Gastroesophageal sphincter (tissue), 4 donors: ENCODE measurements at regions not wholly inside any gene's neighbourhood (a gene's known extent, or its start where the extent isn't known, plus 50 kb on each side); places are given as distances from the start of the nearest gene placed in this dataset.

ENCODE experiments used
- ATAC-seq: fragments of 150-250 bp; one replicate; pipeline ENCODE4 v1.9.1; 2016; ENCODE audit warnings: mild to moderate bottlenecking, moderate library complexity
- H3K27ac ChIP-seq, 4 donors: fragments of 200-600 bp; sonication (generic) in 3 of 4; 1 replicate in 3 of 4; 2 replicates in 1 of 4; pipeline ENCODE4 v1.5.1; 2016 to 2019
- H3K27me3 ChIP-seq: fragments of 200-600 bp; sonication (generic); one replicate; pipeline ENCODE4 v1.5.1; 2019
- H3K36me3 ChIP-seq, 2 donors: fragments of 200-600 bp; sonication (generic); one replicate each; pipeline ENCODE4 v1.5.1; 2019; ENCODE audit warnings: control low read depth in 1 of 2
- H3K4me1 ChIP-seq, 3 donors: fragments of 200-600 bp; sonication (generic); 1 replicate in 2 of 3; 2 replicates in 1 of 3; pipeline ENCODE4 v1.5.1; 2016 to 2019; ENCODE audit warnings: control low read depth in 2 of 3
- H3K4me3 ChIP-seq, 2 donors: fragments of 200-600 bp; sonication (generic); one replicate each; pipeline ENCODE4 v1.5.1; 2019; ENCODE audit warnings: mild to moderate bottlenecking in 1 of 2, moderate library complexity in 1 of 2
- H3K9me3 ChIP-seq, 3 donors: fragments of 200-600 bp; sonication (generic); one replicate each; pipeline ENCODE4 v1.5.1; 2017 to 2019; ENCODE audit warnings: control low read depth in 2 of 3
- EP300 ChIP-seq: sonication (generic); formaldehyde crosslinking; IDR thresholded peaks from one replicate; pipeline ENCODE4 v1.6.1; 2017; ENCODE audit warnings: antibody characterized with exemption, mild to moderate bottlenecking
- POLR2A ChIP-seq, 2 donors: fragments of 450-650 bp; IDR thresholded peaks; one replicate each; pipeline ENCODE4 v1.6.1; 2017; ENCODE audit warnings: antibody characterized with exemption in 2 of 2, mild to moderate bottlenecking in 2 of 2, moderate library complexity in 1 of 2
- POLR2AphosphoS5 ChIP-seq: sonication (generic); formaldehyde crosslinking; IDR thresholded peaks from one replicate; pipeline ENCODE4 v1.6.1; 2017; ENCODE audit warnings: antibody characterized with exemption
- WGBS, 2 donors: methylation state at CpG; one replicate each; pipeline ENCODE4 v1.1.5; 2018; ENCODE audit warnings: low coverage in 1 of 2; 5-methylcytosine and 5-hydroxymethylcytosine counted together
- TF ChIP-seq, protein P1 (sequence below), 4 experiments: fragments of 200-600 bp in 2 of 4; fragments of 450-650 bp in 2 of 4; sonication (generic) in 1 of 4; IDR thresholded peaks; one replicate each; pipeline ENCODE4 v1.5.1; 2017 to 2019; ENCODE audit warnings: antibody characterized with exemption in 4 of 4, mild to moderate bottlenecking in 2 of 4, moderate library complexity in 2 of 4

GRCh38 chr16:56063111-56063510, 128.2 kb upstream of the GNAO1 start:
- H3K4me3 ChIP-seq = no peak overlapping the region
- no peaks in the 10 kb centered on the region for H3K9me3 ChIP-seq
- H3K27ac ChIP-seq = no peak overlapping the region
- TF ChIP-seq EP300 = no peak
- TF ChIP-seq, protein P1, sequence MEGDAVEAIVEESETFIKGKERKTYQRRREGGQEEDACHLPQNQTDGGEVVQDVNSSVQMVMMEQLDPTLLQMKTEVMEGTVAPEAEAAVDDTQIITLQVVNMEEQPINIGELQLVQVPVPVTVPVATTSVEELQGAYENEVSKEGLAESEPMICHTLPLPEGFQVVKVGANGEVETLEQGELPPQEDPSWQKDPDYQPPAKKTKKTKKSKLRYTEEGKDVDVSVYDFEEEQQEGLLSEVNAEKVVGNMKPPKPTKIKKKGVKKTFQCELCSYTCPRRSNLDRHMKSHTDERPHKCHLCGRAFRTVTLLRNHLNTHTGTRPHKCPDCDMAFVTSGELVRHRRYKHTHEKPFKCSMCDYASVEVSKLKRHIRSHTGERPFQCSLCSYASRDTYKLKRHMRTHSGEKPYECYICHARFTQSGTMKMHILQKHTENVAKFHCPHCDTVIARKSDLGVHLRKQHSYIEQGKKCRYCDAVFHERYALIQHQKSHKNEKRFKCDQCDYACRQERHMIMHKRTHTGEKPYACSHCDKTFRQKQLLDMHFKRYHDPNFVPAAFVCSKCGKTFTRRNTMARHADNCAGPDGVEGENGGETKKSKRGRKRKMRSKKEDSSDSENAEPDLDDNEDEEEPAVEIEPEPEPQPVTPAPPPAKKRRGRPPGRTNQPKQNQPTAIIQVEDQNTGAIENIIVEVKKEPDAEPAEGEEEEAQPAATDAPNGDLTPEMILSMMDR (IDR thresholded peaks at IDR 0.05) = no peak
- TF ChIP-seq POLR2AphosphoS5 = no peak
- no peak for ATAC-seq
- no peaks in the 10 kb centered on the region for H3K27me3 ChIP-seq
- no peaks in the 10 kb centered on the region for H3K4me1 ChIP-seq
- H3K36me3 ChIP-seq = no peaks in the 10 kb centered on the region

DNA sequence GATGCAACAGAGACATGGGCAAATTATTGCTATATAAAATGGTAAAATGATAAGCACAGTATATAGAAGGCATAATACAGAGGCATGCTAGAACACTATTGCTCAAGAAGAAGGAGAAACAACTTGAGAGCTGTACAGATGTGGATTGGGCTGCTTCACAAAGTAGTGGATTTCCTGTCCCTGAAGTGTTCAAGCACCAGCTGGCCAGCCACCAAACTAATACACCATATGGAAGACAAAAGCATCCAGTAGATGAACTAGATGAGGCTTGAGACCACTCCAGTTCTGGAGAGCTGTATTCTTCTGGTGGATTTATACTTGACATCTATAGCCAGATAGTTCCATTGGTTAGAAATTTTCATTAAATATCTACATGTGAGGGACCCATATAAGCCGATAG, 134.1 kb upstream of the GNAO1 start:
- H3K9me3 ChIP-seq = no peaks in the 10 kb centered on the region
- 88% methylated on average over 1 of the region's 1 CpG; no CpG with 5 or more reads in 1 of the 2 donors for WGBS, 2 donors
- H3K4me1 ChIP-seq = no peaks in the 10 kb centered on the region
- no peaks in the 10 kb centered on the region for H3K36me3 ChIP-seq
- ATAC-seq = no peak
- H3K27ac ChIP-seq = no peak overlapping the region
- TF ChIP-seq POLR2A (IDR thresholded peaks at IDR 0.05) = no peak
- TF ChIP-seq EP300 = no peak
- no peak overlapping the region for H3K4me3 ChIP-seq
- no peaks in the 10 kb centered on the region for H3K27me3 ChIP-seq

DNA sequence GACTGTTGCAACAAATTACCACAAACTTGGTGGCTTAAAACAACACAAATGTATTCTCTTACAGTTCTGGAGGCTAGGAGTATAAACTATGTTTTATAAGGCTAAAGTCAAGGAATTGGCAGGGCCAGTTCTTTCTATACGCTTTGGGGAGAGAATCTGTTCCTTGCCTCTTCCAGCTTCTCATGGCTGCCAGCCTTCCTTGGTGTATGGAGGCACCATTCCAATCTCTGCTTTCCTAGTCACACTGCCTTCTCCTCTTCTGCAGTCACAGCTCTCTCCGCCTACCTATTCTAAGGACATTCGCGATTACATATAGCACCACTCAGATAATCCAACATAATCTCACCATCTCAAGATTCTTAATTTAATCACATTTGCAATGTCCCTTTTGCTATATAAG, 140.4 kb upstream of the GNAO1 start:
- Histone ChIP-seq H3K9me3 (no peaks in the 10 kb centered on the region), H3K4me1 (no peaks in the 10 kb centered on the region), H3K27me3 (peaks cover 8% of the 10 kb centered on the region), H3K27ac (no peak overlapping the region), H3K36me3 (no peaks in the 10 kb centered on the region), H3K4me3 (no peak overlapping the region)
- WGBS, 2 donors = 67 to 93% methylated on average over 1 to 4 of the region's 4 CpGs
- TF ChIP-seq EP300 (no peak), POLR2AphosphoS5 (no peak), POLR2A (IDR thresholded peaks at IDR 0.05) (no peak)
- TF ChIP-seq, protein P1 (IDR thresholded peaks at IDR 0.05) = no peak
- ATAC-seq = no peak

- WGBS, 2 donors = 66 to 68% methylated on average over 6 of the region's 6 CpGs
- Histone ChIP-seq H3K9me3 (no peaks in the 10 kb centered on the region), H3K36me3 (no peaks in the 10 kb centered on the region), H3K27ac (no peak overlapping the region), H3K4me1 (no peaks in the 10 kb centered on the region), H3K27me3 (peaks cover 8% of the 10 kb centered on the region), H3K4me3 (no peak overlapping the region)
- TF ChIP-seq EP300 (no peak), POLR2AphosphoS5 (no peak), POLR2A (IDR thresholded peaks at IDR 0.05) (no peak)
- ATAC-seq = no peak
Observed at GRCh38 chr16:56048425-56049105, 142.7 kb upstream of the GNAO1 start.

DNA sequence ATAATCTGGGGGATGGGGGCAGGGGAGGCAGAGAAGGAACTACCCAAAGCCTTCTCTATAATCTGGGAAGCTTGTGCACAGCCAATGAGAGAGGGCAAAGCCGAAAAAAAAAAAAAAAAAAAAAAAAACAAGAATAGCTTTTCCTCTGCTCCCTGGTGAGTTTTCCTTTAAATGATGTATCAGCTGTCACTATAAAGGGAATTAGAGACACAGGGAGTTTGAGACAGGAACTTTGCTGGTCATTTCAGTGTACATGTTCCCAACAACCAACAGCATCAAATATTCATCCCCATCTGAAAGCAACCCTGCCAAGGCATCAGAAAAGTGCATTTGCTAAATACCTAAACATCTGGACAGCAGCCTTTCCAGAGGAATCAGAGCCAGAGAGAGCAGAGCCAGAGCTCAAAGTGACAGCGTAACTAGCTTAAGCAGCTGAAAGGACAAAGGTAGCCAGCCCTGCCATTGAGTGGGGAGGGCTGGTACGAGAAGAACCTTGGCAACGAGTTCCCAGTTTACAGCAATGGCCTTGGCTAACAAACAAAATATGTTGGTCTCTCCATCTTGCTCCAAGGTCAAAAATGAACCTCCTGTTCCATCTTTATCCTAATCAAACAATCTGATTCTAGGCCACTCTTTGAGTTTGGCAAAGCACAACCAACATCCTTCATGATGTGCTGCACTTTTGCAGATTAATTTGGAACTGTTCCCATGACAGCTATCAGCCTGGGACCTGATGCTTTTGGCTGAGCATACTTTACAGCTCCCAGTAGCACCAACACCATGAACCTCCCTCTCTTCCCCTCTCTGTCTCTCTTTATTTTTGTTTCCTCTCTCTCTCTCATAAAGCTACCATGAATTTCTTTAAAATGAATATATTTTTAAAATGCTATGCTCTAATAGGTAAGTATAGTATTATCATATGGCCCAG, 143.7 kb upstream of the GNAO1 start:
- no peaks in the 10 kb centered on the region for H3K36me3 ChIP-seq
- no peak for ATAC-seq
- peaks cover 8% of the 10 kb centered on the region for H3K27me3 ChIP-seq
- no peak for TF ChIP-seq POLR2AphosphoS5
- no peak overlapping the region for H3K4me3 ChIP-seq
- H3K9me3 ChIP-seq = no peaks in the 10 kb centered on the region
- H3K4me1 ChIP-seq = no peaks in the 10 kb centered on the region
- 45 to 59% methylated on average over 4 of the region's 4 CpGs for WGBS, 2 donors
- no peak overlapping the region for H3K27ac ChIP-seq

DNA sequence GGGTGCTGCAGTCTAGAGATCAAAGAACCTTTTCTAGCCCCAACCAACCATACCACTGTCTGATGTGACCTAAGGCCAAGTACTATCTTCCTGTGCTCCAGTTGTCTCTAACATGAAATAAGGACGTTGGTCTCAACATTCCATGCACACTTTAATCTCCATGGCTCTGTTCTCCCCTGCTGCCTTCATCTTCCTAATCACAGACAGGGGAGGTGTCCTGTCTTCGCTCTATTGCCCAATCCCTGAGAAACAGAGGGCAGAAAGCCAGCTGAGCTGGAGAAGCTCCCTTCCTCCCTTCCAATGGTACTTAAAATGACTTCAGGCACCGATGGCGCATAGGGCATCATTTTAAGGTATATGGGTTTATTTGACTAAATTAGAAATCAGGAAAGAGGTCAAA, 148.9 kb upstream of the GNAO1 start:
- Histone ChIP-seq H3K9me3 (no peaks in the 10 kb centered on the region), H3K4me3 (no peak overlapping the region), H3K27ac (no peak overlapping the region), H3K36me3 (no peaks in the 10 kb centered on the region), H3K27me3 (peaks cover 5% of the 10 kb centered on the region), H3K4me1 (no peaks in the 10 kb centered on the region)
- WGBS, 2 donors = 89% methylated on average over 3 of the region's 4 CpGs; no CpG with 5 or more reads in 1 of the 2 donors
- no peak for ATAC-seq
- TF ChIP-seq POLR2AphosphoS5 (no peak), POLR2A (IDR thresholded peaks at IDR 0.05) (no peak), EP300 (no peak)
- TF ChIP-seq, protein P1 (IDR thresholded peaks at IDR 0.05) = no peak
